ENCODE measurements at regions not wholly inside any gene's neighbourhood (a gene's known extent, or its start where the extent isn't known, plus 50 kb on each side); places are given as distances from the start of the nearest gene placed in this dataset.

DNA sequence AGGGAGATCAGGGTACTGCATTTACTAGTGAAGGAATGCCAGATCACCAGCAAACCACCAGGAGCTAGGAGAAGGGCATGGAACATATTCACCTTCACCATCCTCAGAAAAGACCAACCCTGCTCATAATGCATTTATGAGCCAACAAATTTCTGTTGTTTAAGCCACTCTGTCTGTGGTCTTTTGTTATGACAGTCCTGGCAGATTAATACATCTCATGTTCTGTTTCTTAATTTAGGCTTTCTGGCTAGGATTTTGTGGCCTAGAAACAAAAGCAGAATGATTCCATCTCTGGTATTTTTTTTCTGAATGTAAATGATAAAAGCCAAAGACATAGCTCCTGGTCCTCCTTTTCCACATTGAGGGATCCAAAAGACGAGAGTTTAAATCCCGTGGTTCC, 797.9 kb downstream of the TYW1 start:
- Histone ChIP-seq H3K18ac (ENCODE audit: extremely low read depth, low read length) (no peak overlapping the region), H3K4me2 (ENCODE audit: insufficient read depth in 1 of 2, low read depth in 2 of 2, low read length in 2 of 2) (no peak overlapping the region), H3K79me2 (ENCODE audit: control insufficient read depth in 1 of 2, insufficient read depth in 2 of 2, low read length in 2 of 2) (no peaks in the 10 kb centered on the region), H2BK5ac (ENCODE audit: low read depth, low read length) (no peak overlapping the region), H2BK15ac (ENCODE audit: low read length) (no peak overlapping the region), H4K20me1 (replicated peaks in 1 of 2; ENCODE audit: control insufficient read depth in 1 of 2, insufficient read depth in 2 of 2, low read length in 2 of 2) (no peaks in the 10 kb centered on the region), H3K36me3 (ENCODE audit: control insufficient read depth in 2 of 4, insufficient read depth in 4 of 4, low read length in 3 of 4) (no peaks in the 10 kb centered on the region), H3K79me1 (ENCODE audit: low read depth, low read length) (no peaks in the 10 kb centered on the region), H2BK20ac (ENCODE audit: low read length) (no peak overlapping the region), H3K27ac (ENCODE audit: low read depth, low read length) (no peak overlapping the region), H3K23me2 (ENCODE audit: low read depth, low read length) (no peaks in the 10 kb centered on the region), H4K91ac (replicated peaks; ENCODE audit: insufficient read length, low read length) (no peak overlapping the region), H3K23ac (ENCODE audit: insufficient read length) (no peak overlapping the region), H3K4me1 (replicated peaks in 1 of 4; ENCODE audit: control insufficient read depth in 3 of 4, insufficient read depth in 4 of 4, low read length in 3 of 4) (no peaks in the 10 kb centered on the region), H3K27me3 (replicated peaks in 1 of 4; ENCODE audit: control insufficient read depth in 3 of 4, extremely low read depth in 1 of 4, insufficient read depth in 3 of 4, low read length in 3 of 4) (no peaks in the 10 kb centered on the region), H2AFZ (ENCODE audit: low read length) (no peak overlapping the region), H3K9me3 (ENCODE audit: insufficient read depth in 2 of 2, low read depth in 1 of 2, low read length in 1 of 2) (no peaks in the 10 kb centered on the region), H2BK120ac (replicated peaks; ENCODE audit: low read depth, low read length) (no peak overlapping the region), H4K5ac (ENCODE audit: insufficient read length, low read depth, low read length) (no peak overlapping the region), H4K8ac (ENCODE audit: extremely low read depth, insufficient read depth, low read length) (no peak overlapping the region), H3K14ac (ENCODE audit: insufficient read length) (no peak overlapping the region), H2BK12ac (ENCODE audit: low read depth, low read length) (no peak overlapping the region), H3K4me3 (ENCODE audit: extremely low read depth in 1 of 4, insufficient read depth in 2 of 4, low read depth in 3 of 4, low read length in 4 of 4) (no peak overlapping the region), H3K4ac (replicated peaks; ENCODE audit: insufficient read length, low read depth, low read length) (no peak overlapping the region), H3K56ac (replicated peaks; ENCODE audit: insufficient read length, low read depth, low read length) (no peak overlapping the region), H2AK5ac (ENCODE audit: low read depth, low read length) (no peak overlapping the region), H3K9ac (replicated peaks in 1 of 4; ENCODE audit: extremely low read depth in 1 of 4, low read depth in 3 of 4, low read length in 3 of 4) (no peak overlapping the region)
- ChIA-PET POLR2A (ENCODE audit: partially characterized antibody) (no interaction called here), CTCF (ENCODE audit: partially characterized antibody) (interaction anchor here (0.6 kb wide), 1 partner anchor 944 kb away, joined by 3 read pairs; no protein-coding TSS in a partner anchor)
- WGBS, 2 experiments (ENCODE audit: extremely low coverage in 1 of 2, insufficient coverage in 1 of 2, insufficient read length in 1 of 2, insufficient replicate concordance in 2 of 2, low coverage in 1 of 2, low lambda C conversion rate in 2 of 2, missing lambda C conversion rate in 1 of 2), result 96% methylated on average over 2 of the region's 2 CpGs; no CpG with 5 or more reads in 1 of the 2 experiments
- no peak for DNase-seq (ENCODE audit: low read depth in 1 of 2, low spot score in 2 of 2)
- no peak for FAIRE-seq
- no peak for TF ChIP-seq RFX5 (IDR thresholded peaks at IDR 0.05; ENCODE audit: borderline replicate concordance, low read depth, low read length)
- TF ChIP-seq SP1 (IDR thresholded peaks at IDR 0.05; ENCODE audit: low read depth, low read length), result no peak
- no peak for TF ChIP-seq TAF1 (IDR thresholded peaks at IDR 0.05; ENCODE audit: low read depth, low read length)
- no peak for TF ChIP-seq RBBP5 (IDR thresholded peaks at IDR 0.05; ENCODE audit: borderline replicate concordance, low read depth, low read length)
- TF ChIP-seq RNF2 (IDR thresholded peaks at IDR 0.05; ENCODE audit: borderline replicate concordance, low read depth, low read length, missing control alignments, poor library complexity, severe bottlenecking), result no peak
- TF ChIP-seq TEAD4 (IDR thresholded peaks at IDR 0.05; ENCODE audit: low read depth, low read length), result no peak
- TF ChIP-seq KDM5A (IDR thresholded peaks at IDR 0.05; ENCODE audit: low read length), result no peak
- no peak for TF ChIP-seq EP300 (IDR thresholded peaks at IDR 0.05; ENCODE audit: borderline replicate concordance in 1 of 2, low read depth in 2 of 2, low read length in 2 of 2)

Data from H1 (cell line).